ENCODE measurements at regions not wholly inside any gene's neighbourhood (a gene's known extent, or its start where the extent isn't known, plus 50 kb on each side); places are given as distances from the start of the nearest gene placed in this dataset.
A peak's percentile ranks its signal among the peaks of the same experiment; 100 is the strongest.

DNA sequence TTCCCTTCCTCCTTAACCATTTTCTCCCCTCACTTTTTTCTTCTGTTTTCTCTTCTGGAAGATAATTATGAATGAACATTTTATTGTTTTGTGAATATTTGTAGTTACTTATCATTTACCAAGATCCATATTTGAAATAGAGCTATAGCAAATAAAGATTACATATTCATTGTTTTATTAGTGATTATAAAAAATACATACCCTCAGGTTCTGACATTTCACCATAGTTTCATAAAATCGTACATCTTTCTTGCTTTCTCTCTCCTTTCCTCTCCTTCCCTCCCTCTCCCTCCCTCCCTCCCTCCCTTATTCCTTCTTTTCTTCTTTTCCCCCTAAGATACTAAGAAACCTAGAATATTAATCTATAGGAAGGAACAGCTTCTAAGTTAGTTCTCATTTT is 410.9 kb upstream of the GOLIM4 start:
- Mint-ChIP-seq H3K9me3 (ENCODE audit: low read depth) (no peaks in the 10 kb centered on the region), H3K4me3 (ENCODE audit: unreplicated experiment) (no peak overlapping the region), H3K27ac (ENCODE audit: unreplicated experiment) (no peak overlapping the region), H3K4me1 (ENCODE audit: low read depth) (no peaks in the 10 kb centered on the region), H3K36me3 (ENCODE audit: low read depth) (no peaks in the 10 kb centered on the region), H3K27me3 (ENCODE audit: low read depth) (no peaks in the 10 kb centered on the region)
- TF ChIP-seq, protein P1, sequence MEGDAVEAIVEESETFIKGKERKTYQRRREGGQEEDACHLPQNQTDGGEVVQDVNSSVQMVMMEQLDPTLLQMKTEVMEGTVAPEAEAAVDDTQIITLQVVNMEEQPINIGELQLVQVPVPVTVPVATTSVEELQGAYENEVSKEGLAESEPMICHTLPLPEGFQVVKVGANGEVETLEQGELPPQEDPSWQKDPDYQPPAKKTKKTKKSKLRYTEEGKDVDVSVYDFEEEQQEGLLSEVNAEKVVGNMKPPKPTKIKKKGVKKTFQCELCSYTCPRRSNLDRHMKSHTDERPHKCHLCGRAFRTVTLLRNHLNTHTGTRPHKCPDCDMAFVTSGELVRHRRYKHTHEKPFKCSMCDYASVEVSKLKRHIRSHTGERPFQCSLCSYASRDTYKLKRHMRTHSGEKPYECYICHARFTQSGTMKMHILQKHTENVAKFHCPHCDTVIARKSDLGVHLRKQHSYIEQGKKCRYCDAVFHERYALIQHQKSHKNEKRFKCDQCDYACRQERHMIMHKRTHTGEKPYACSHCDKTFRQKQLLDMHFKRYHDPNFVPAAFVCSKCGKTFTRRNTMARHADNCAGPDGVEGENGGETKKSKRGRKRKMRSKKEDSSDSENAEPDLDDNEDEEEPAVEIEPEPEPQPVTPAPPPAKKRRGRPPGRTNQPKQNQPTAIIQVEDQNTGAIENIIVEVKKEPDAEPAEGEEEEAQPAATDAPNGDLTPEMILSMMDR (IDR thresholded peaks at IDR 0.05), result no peak
- no peak for DNase-seq (ENCODE audit: low spot score)

DNA sequence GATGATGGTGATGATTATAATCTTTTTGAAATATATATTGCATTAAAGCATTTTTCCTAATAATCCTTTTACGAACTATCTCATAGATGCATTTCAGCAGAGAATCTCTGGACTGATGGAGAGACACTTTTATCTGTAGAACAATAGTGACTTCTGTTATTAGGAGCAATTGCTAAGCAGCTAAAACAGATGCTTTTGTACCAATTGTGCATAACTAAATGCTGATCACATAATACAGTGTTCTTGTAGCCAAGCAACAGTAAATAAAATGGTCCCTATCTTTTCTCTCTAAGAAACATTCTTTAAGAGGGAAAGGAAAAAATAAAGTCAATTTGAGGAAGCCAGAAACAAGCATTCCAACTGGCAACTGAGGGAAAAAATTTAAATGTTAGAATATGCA is 405.8 kb upstream of the GOLIM4 start:
- TF ChIP-seq, protein P1 (IDR thresholded peaks at IDR 0.05), result no peak
- peaks cover 13% of the 10 kb centered on the region for H3K4me1 Mint-ChIP-seq (ENCODE audit: low read depth)
- no peaks in the 10 kb centered on the region for H3K9me3 Mint-ChIP-seq (ENCODE audit: low read depth)
- no peak for DNase-seq (ENCODE audit: low spot score)
- H3K27ac Mint-ChIP-seq (ENCODE audit: unreplicated experiment), result no peak overlapping the region
- no peak overlapping the region for H3K4me3 Mint-ChIP-seq (ENCODE audit: unreplicated experiment)
- no peaks in the 10 kb centered on the region for H3K36me3 Mint-ChIP-seq (ENCODE audit: low read depth)
- no peaks in the 10 kb centered on the region for H3K27me3 Mint-ChIP-seq (ENCODE audit: low read depth)

DNA sequence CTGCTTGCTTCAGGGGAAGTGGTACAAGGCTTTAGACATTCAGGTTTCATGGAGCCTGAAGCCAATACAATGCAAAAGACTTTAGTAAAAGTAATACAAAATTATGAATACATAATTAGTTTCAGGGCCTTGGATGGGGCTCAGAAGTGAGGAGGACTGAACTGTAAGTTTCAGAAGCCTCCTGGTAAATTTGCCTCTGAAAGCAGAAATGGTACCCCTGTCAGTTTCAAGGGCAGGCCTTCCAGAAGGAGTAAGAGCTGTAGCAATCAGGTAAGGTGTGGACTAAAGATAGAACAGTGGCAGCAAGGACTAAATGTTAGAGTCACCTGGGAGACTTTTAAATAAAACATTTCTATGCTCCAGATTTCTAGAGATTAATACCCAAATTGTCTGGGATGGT is 402.5 kb upstream of the GOLIM4 start:
- H3K27ac Mint-ChIP-seq (ENCODE audit: unreplicated experiment), result no peak overlapping the region
- H3K9me3 Mint-ChIP-seq (ENCODE audit: low read depth), result no peaks in the 10 kb centered on the region
- no peak for DNase-seq (ENCODE audit: low spot score)
- H3K36me3 Mint-ChIP-seq (ENCODE audit: low read depth), result no peaks in the 10 kb centered on the region
- TF ChIP-seq, protein P1 (IDR thresholded peaks at IDR 0.05), result no peak
- peaks cover 13% of the 10 kb centered on the region for H3K4me1 Mint-ChIP-seq (ENCODE audit: low read depth)
- H3K27me3 Mint-ChIP-seq (ENCODE audit: low read depth), result no peaks in the 10 kb centered on the region
- no peak overlapping the region for H3K4me3 Mint-ChIP-seq (ENCODE audit: unreplicated experiment)

DNA sequence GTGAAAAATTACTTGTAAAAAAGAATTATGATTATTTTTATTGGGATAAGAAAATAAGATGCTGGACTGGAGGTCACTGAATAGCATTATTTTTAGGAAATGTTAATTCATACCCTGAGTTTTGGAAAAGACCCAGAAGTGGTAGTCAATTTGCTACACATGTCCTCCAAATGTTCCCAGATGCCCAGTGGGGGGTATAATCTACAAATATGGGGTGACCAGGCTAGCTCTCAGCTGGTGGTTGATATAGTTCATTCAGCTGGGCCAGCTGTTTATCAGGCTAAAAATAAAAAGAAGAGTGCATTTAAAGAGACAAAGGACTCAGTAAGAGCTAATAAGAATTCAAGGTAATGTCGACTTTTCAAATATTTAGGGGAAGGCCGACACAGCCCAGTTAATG is 402.0 kb upstream of the GOLIM4 start:
- no peaks in the 10 kb centered on the region for H3K9me3 Mint-ChIP-seq (ENCODE audit: low read depth)

DNA sequence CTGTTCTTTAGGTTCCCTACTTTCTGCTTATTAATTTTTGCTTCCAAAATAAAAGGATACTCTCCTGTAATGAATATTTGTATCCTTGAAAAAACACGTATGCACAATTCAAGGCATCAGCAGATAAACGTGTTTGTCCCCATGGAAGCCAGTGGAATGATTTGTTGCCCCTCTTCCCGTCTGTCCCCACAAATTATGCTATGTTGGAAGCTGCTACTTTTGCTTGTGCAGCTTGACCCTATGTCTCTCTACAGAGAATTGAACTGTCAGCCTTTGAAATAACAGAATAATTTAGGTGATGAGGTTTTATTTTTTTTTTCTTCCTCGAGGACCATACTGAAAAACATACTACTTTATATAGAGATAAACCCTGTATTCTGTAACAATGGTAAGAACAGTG is 401.5 kb upstream of the GOLIM4 start:
- Mint-ChIP-seq H3K27ac (ENCODE audit: unreplicated experiment) (peak overlapping the region; percentile 4), H3K36me3 (ENCODE audit: low read depth) (no peaks in the 10 kb centered on the region), H3K27me3 (ENCODE audit: low read depth) (no peaks in the 10 kb centered on the region), H3K9me3 (ENCODE audit: low read depth) (no peaks in the 10 kb centered on the region), H3K4me3 (ENCODE audit: unreplicated experiment) (no peak overlapping the region), H3K4me1 (ENCODE audit: low read depth) (peaks cover 13% of the 10 kb centered on the region)
- TF ChIP-seq, protein P1 (IDR thresholded peaks at IDR 0.05), result no peak
- DNase-seq (ENCODE audit: low spot score), result no peak

More for the DNA sequence above, 402.0 kb upstream of the GOLIM4 start:
- Mint-ChIP-seq H3K27me3 (ENCODE audit: low read depth) (no peaks in the 10 kb centered on the region), H3K36me3 (ENCODE audit: low read depth) (no peaks in the 10 kb centered on the region), H3K4me1 (ENCODE audit: low read depth) (peaks cover 13% of the 10 kb centered on the region), H3K27ac (ENCODE audit: unreplicated experiment) (no peak overlapping the region), H3K4me3 (ENCODE audit: unreplicated experiment) (no peak overlapping the region)
- DNase-seq (ENCODE audit: low spot score), result no peak
- TF ChIP-seq, protein P1 (IDR thresholded peaks at IDR 0.05), result no peak
